Central memory CD8-positive, alpha-beta T cell (primary cell): ENCODE measurements at regions not wholly inside any gene's neighbourhood (a gene's known extent, or its start where the extent isn't known, plus 50 kb on each side); places are given as distances from the start of the nearest gene placed in this dataset.
"Not testable (repeated sequence)": the region's sequence is repeated elsewhere in the genome, so short reads cannot be mapped to it uniquely, and the experiment has no call there.

Experiments
- ATAC-seq: fragments of 150-1000 bp; cut with Tn5 transposase; replicated peaks from 2 replicates; pipeline ENCODE4 v1.10.0; 2022; ENCODE audit warnings: mild to moderate bottlenecking, moderate FRiP score, moderate number of reproducible peaks; ENCODE audit not compliant: poor library complexity, severe bottlenecking; ENCODE audit errors: extremely low read depth
- DNase-seq, 2 donors: peaks; one replicate each; pipeline ENCODE4 v3.0.0; 2021; ENCODE audit warnings: low spot score in 2 of 2
- H3K27ac Mint-ChIP-seq: one replicate; pipeline ENCODE4 v1.8.0; 2022; ENCODE audit warnings: low read depth, mild to moderate bottlenecking, moderate library complexity, mixed read lengths
- H3K27me3 Mint-ChIP-seq: one replicate; pipeline ENCODE4 v1.8.0; 2022; ENCODE audit warnings: mixed read lengths
- H3K36me3 Mint-ChIP-seq: one replicate; pipeline ENCODE4 v1.8.0; 2022; ENCODE audit warnings: mild to moderate bottlenecking, moderate library complexity, mixed read lengths; ENCODE audit not compliant: insufficient read depth
- H3K4me1 Mint-ChIP-seq: one replicate; pipeline ENCODE4 v1.8.0; 2022; ENCODE audit warnings: mixed read lengths
- H3K4me3 Mint-ChIP-seq: one replicate; pipeline ENCODE4 v1.8.0; 2022; ENCODE audit warnings: mild to moderate bottlenecking, moderate library complexity, mixed read lengths
- H3K9me3 Mint-ChIP-seq: one replicate; pipeline ENCODE4 v1.8.0; 2022; ENCODE audit warnings: mixed read lengths

DNA sequence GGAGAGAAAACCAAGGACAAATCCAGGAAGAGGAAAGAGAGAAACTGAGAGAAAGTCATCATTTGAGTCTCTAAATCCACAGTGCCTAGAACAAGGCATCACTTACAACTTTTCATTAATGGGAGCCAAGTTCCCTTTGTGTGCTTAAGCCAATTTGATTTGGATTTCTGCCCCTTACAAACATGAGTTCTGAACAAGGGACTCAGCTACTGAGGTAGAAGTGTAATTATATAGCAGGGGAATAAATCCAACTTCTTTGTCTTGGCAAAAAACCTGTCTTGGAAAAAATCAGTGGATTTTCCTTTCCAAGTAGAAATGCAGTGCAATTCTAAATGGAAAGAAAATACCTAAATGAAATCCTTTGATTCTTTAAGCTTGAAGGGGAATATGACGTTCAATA, 307.2 kb upstream of the CNTN3 start:
- no peak for DNase-seq

GRCh38 chr3:74920721-74921350, 306.4 kb upstream of the CNTN3 start:
- ATAC-seq, result no peak
- H3K36me3 Mint-ChIP-seq, result no peaks in the 10 kb centered on the region
- no peaks in the 10 kb centered on the region for H3K27me3 Mint-ChIP-seq
- peaks cover 11% of the 10 kb centered on the region for H3K9me3 Mint-ChIP-seq
- DNase-seq, result no peak
- no peak overlapping the region for H3K27ac Mint-ChIP-seq
- no peak overlapping the region for H3K4me3 Mint-ChIP-seq
- H3K4me1 Mint-ChIP-seq, result no peaks in the 10 kb centered on the region

More for the DNA sequence above, 307.2 kb upstream of the CNTN3 start:
- Mint-ChIP-seq H3K36me3 (no peaks in the 10 kb centered on the region), H3K27me3 (no peaks in the 10 kb centered on the region), H3K9me3 (peaks cover 5% of the 10 kb centered on the region), H3K4me3 (no peak overlapping the region), H3K4me1 (no peaks in the 10 kb centered on the region), H3K27ac (no peak overlapping the region)
- no peak for ATAC-seq

- no peak for DNase-seq
- no peaks in the 10 kb centered on the region for H3K36me3 Mint-ChIP-seq
- no peak overlapping the region for H3K27ac Mint-ChIP-seq
- H3K27me3 Mint-ChIP-seq, result no peaks in the 10 kb centered on the region
- H3K9me3 Mint-ChIP-seq, result peaks cover 11% of the 10 kb centered on the region
- H3K4me1 Mint-ChIP-seq, result no peaks in the 10 kb centered on the region
- no peak for ATAC-seq
- H3K4me3 Mint-ChIP-seq, result no peak overlapping the region
Observed at GRCh38 chr3:74916696-74917095, 302.2 kb upstream of the CNTN3 start.

- H3K4me1 Mint-ChIP-seq, result no peaks in the 10 kb centered on the region
- H3K9me3 Mint-ChIP-seq, result peaks cover 15% of the 10 kb centered on the region
- DNase-seq (no peak), ATAC-seq (no peak)
- H3K27ac Mint-ChIP-seq, result no peak overlapping the region
- no peaks in the 10 kb centered on the region for H3K36me3 Mint-ChIP-seq
- no peak overlapping the region for H3K4me3 Mint-ChIP-seq
- no peaks in the 10 kb centered on the region for H3K27me3 Mint-ChIP-seq
Observed at GRCh38 chr3:74906181-74906580, 291.7 kb upstream of the CNTN3 start.

DNA sequence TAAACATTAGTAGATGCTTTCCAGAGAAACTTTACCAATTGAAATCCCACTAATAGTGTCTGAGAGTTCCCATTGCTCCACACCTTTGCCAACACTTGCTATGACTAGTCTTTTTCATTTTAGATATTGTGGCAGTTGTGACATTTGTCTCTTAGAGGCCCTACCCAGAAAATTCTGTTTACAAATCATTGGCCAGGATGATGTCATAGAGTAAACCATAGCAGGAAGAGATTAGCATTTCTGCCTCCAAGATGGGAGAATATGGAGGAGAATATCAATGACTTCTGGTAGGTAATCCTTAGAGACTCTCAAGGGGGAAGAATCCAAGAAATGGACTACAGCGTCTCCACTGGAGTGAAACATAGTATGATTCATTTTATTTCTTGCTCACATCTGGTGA, 291.0 kb upstream of the CNTN3 start:
- ATAC-seq, result no peak
- no peaks in the 10 kb centered on the region for H3K27me3 Mint-ChIP-seq

GRCh38 chr3:74904646-74905045, 290.2 kb upstream of the CNTN3 start:
- Mint-ChIP-seq H3K4me3 (no peak overlapping the region), H3K4me1 (no peaks in the 10 kb centered on the region), H3K36me3 (no peaks in the 10 kb centered on the region), H3K27ac (no peak overlapping the region), H3K27me3 (no peaks in the 10 kb centered on the region), H3K9me3 (peaks cover 15% of the 10 kb centered on the region)
- no peak for DNase-seq
- no peak for ATAC-seq

More for the DNA sequence above, 291.0 kb upstream of the CNTN3 start:
- Mint-ChIP-seq H3K4me1 (no peaks in the 10 kb centered on the region), H3K36me3 (no peaks in the 10 kb centered on the region), H3K27ac (no peak overlapping the region), H3K4me3 (no peak overlapping the region), H3K9me3 (peaks cover 15% of the 10 kb centered on the region)
- no peak for DNase-seq

DNA sequence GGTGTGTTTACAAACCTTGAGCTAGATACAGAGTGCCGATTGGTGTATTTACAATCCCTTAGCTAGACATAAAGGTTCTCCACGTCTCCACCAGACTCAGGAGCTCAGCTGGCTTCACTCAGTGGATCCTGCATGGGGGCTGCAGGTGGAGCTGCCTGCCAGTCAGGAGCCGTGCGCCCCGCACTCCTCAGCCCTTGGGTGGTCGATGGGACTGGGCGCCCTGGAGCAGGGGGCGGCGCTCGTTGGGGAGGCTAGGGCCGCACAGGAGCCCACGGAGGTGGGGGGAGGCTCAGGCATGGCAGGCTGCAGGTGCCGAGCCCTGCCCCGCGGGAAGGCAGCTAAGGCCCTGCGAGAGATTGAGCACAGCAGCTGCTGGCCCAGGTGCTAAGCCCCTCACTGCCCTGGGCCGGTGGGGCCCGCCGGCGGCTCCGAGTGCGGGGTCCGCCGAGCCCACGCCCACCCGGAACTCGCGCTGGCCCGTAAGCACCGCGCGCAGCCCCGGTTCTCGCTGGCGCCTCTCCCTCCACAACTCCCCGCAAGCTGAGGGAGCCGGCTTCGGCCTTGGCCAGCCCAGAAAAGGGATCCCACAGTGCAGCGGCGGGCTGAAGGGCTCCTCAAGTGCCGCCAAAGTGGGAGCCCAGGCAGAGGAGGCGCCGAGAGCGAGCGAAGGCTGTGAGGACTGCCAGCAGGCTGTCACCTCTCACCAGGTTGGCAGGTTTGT, 285.5 kb upstream of the CNTN3 start:
- not testable (repeated sequence) for H3K4me1 Mint-ChIP-seq, H3K27ac Mint-ChIP-seq, H3K36me3 Mint-ChIP-seq, DNase-seq, ATAC-seq, H3K27me3 Mint-ChIP-seq, H3K4me3 Mint-ChIP-seq
- peaks cover 15% of the 10 kb centered on the region for H3K9me3 Mint-ChIP-seq

GRCh38 chr3:74897006-74897405, 282.5 kb upstream of the CNTN3 start:
- ATAC-seq (no peak), DNase-seq (no peak)
- Mint-ChIP-seq H3K4me3 (no peak overlapping the region), H3K9me3 (peaks cover 28% of the 10 kb centered on the region), H3K4me1 (no peaks in the 10 kb centered on the region), H3K27me3 (no peaks in the 10 kb centered on the region), H3K36me3 (no peaks in the 10 kb centered on the region), H3K27ac (no peak overlapping the region)

DNA sequence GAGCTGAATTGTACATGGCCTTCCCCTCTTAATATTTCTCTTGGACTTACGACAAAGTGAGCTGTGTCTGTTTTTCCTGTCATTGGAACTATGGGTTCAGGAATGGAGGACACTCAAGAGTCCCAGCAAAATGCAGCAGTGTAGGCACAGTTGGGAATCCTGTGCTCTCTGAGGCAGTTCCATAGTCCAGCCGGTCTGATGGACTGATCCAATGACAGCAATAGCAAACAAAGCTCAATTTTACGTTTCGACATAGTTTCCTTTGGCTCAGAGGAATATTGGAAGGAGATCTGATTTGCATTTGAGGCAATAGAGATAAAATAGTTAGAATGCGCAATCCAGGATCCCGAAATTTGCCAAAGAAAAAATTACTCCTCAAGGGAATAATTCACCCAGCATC, 276.9 kb upstream of the CNTN3 start:
- Mint-ChIP-seq H3K36me3 (no peaks in the 10 kb centered on the region), H3K4me3 (no peak overlapping the region), H3K9me3 (peaks cover 22% of the 10 kb centered on the region), H3K27ac (no peak overlapping the region), H3K4me1 (no peaks in the 10 kb centered on the region), H3K27me3 (no peaks in the 10 kb centered on the region)
- no peak for DNase-seq
- ATAC-seq, result no peak

DNA sequence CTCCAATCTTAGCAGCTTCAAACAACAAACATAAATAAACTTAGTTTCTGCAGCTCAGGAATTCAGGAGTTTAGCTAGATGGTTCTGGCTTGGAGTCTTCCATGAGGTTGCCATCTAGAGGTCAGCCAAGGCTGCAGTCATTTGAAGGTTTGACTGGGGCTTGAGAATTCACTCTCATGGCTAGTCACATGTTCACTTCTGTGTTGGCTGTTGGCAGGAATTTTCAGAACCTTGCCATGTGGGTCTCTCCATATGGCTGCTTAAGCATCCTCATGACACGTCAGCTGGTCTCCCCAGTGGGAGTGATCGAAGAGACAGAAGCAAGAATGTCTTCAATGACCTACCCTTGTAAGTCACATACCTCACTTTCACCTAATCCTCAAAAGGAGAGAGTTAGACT, 269.2 kb upstream of the CNTN3 start:
- DNase-seq, result no peak
- no peaks in the 10 kb centered on the region for H3K27me3 Mint-ChIP-seq
- H3K9me3 Mint-ChIP-seq, result peaks cover 14% of the 10 kb centered on the region
- H3K4me3 Mint-ChIP-seq, result no peak overlapping the region
- H3K4me1 Mint-ChIP-seq, result no peaks in the 10 kb centered on the region
- H3K36me3 Mint-ChIP-seq, result peaks cover 1% of the 10 kb centered on the region
- no peak for ATAC-seq
- H3K27ac Mint-ChIP-seq, result no peak overlapping the region

GRCh38 chr3:74883222-74883621, 268.8 kb upstream of the CNTN3 start:
- no peaks in the 10 kb centered on the region for H3K27me3 Mint-ChIP-seq
- no peak for DNase-seq
- no peaks in the 10 kb centered on the region for H3K4me1 Mint-ChIP-seq
- peaks cover 1% of the 10 kb centered on the region for H3K36me3 Mint-ChIP-seq
- ATAC-seq, result no peak
- H3K27ac Mint-ChIP-seq, result no peak overlapping the region
- peaks cover 10% of the 10 kb centered on the region for H3K9me3 Mint-ChIP-seq
- H3K4me3 Mint-ChIP-seq, result no peak overlapping the region

GRCh38 chr3:74880237-74880636, 265.8 kb upstream of the CNTN3 start:
- Mint-ChIP-seq H3K4me3 (no peak overlapping the region), H3K27me3 (no peaks in the 10 kb centered on the region), H3K9me3 (peaks cover 15% of the 10 kb centered on the region), H3K4me1 (no peaks in the 10 kb centered on the region), H3K36me3 (peaks cover 1% of the 10 kb centered on the region), H3K27ac (no peak overlapping the region)
- ATAC-seq, result no peak
- DNase-seq, result no peak

GRCh38 chr3:74866357-74867030, 252.0 kb upstream of the CNTN3 start:
- DNase-seq, result no peak
- Mint-ChIP-seq H3K27ac (no peak overlapping the region), H3K4me1 (no peaks in the 10 kb centered on the region), H3K9me3 (peaks cover 18% of the 10 kb centered on the region), H3K36me3 (no peaks in the 10 kb centered on the region), H3K4me3 (no peak overlapping the region), H3K27me3 (no peaks in the 10 kb centered on the region)
- ATAC-seq, result no peak
